Adrenal gland (tissue), 5 donors: ENCODE measurements at regions not wholly inside any gene's neighbourhood (a gene's known extent, or its start where the extent isn't known, plus 50 kb on each side); places are given as distances from the start of the nearest gene placed in this dataset.

Experiments used
- POLR2A ChIP-seq, 2 donors: fragments of 450-650 bp; IDR thresholded peaks; one replicate each; pipeline ENCODE4 v1.6.1; 2017; ENCODE audit warnings: antibody characterized with exemption in 2 of 2, mild to moderate bottlenecking in 2 of 2, moderate library complexity in 1 of 2
- TF ChIP-seq, protein P1 (sequence below), 6 experiments: fragments of 450-650 bp in 4 of 6; fragments of 200-600 bp in 2 of 6; sonication (generic) in 1 of 6; IDR thresholded peaks; 1 replicate in 5 of 6; 2 replicates in 1 of 6; pipeline versions ENCODE4 v1.5.1 to v1.8.0; 2016 to 2021; ENCODE audit warnings: antibody characterized with exemption in 6 of 6, mild to moderate bottlenecking in 2 of 6, moderate library complexity in 1 of 6
- donor health status: DM: no; HTN: no; CAD: no.

GRCh38 chr2:792687-793086 is 115.5 kb upstream of the TMEM18 start:
- no peak for TF ChIP-seq POLR2A (IDR thresholded peaks at IDR 0.05)
- TF ChIP-seq, protein P1, sequence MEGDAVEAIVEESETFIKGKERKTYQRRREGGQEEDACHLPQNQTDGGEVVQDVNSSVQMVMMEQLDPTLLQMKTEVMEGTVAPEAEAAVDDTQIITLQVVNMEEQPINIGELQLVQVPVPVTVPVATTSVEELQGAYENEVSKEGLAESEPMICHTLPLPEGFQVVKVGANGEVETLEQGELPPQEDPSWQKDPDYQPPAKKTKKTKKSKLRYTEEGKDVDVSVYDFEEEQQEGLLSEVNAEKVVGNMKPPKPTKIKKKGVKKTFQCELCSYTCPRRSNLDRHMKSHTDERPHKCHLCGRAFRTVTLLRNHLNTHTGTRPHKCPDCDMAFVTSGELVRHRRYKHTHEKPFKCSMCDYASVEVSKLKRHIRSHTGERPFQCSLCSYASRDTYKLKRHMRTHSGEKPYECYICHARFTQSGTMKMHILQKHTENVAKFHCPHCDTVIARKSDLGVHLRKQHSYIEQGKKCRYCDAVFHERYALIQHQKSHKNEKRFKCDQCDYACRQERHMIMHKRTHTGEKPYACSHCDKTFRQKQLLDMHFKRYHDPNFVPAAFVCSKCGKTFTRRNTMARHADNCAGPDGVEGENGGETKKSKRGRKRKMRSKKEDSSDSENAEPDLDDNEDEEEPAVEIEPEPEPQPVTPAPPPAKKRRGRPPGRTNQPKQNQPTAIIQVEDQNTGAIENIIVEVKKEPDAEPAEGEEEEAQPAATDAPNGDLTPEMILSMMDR (IDR thresholded peaks at IDR 0.05) = no peak
